K562 (cell line): ENCODE measurements at regions not wholly inside any gene's neighbourhood (a gene's known extent, or its start where the extent isn't known, plus 50 kb on each side); places are given as distances from the start of the nearest gene placed in this dataset.

Source experiments
- ATAC-seq: fragments of 200-7000 bp; cut with Tn5 transposase; 3 replicates; pipeline ENCODE4 v1.9.1; 2020; ENCODE audit warnings: moderate library complexity
- BruUV-seq: library from RNA; stranded (reverse); fragments of 400-500 nt; replicated peaks from 2 replicates; lab custom pipeline; 2021; lab: Mats Ljungman, UMichigan
- CTCF ChIA-PET: fragments of 300-600 bp; formaldehyde crosslinking; extraction: SDS; loops from one replicate; lab custom pipeline; 2021; ENCODE audit warnings: low intra/inter-chr PET ratio; lab: Yijun Ruan, JAX
- POLR2A ChIA-PET: fragments of 300-600, 350-650 bp; sonication (Branson Sonifier 250); formaldehyde crosslinking; extraction: SDS; loops from one replicate; lab custom pipeline; 2021; ENCODE audit warnings: antibody characterized with exemption, inconsistent platforms; lab: Yijun Ruan, JAX
- DNase-seq, 4 experiments: peaks; one replicate each; pipeline versions ENCODE4 v3.0.0 to v3.0.0-alpha.2; 2011 to 2018; ENCODE audit warnings: low spot score in 3 of 4, mixed read lengths in 3 of 4; ENCODE audit errors: extremely low read depth in 1 of 4
- FAIRE-seq: peaks from 2 replicates; lab custom pipeline; 2011; peaks lifted over from hg19 to GRCh38; lab: Jason Lieb, UNC
- H2AFZ ChIP-seq: 2 replicates; pipeline ENCODE4 v1.6.0; 2011; ENCODE audit warnings: low read depth, low read length, control low read depth, inconsistent platforms
- H3K27ac ChIP-seq: fragments of 200-600 bp; 3 replicates; pipeline ENCODE4 v1.8.0; 2011; ENCODE audit warnings: low read depth, mild to moderate bottlenecking, control low read depth, inconsistent platforms, low read length, moderate library complexity, mixed read lengths; ENCODE audit errors: extremely low read depth
- H3K27me3 ChIP-seq, 2 experiments: fragments of 300-600 bp in 1 of 2; 2 replicates in 1 of 2; 3 replicates in 1 of 2; pipeline versions ENCODE4 v1.6.0 to v1.8.0; 2011; ENCODE audit warnings: inconsistent platforms in 2 of 2, low read length in 2 of 2, mild to moderate bottlenecking in 1 of 2, mixed read lengths in 1 of 2, moderate library complexity in 1 of 2; ENCODE audit not compliant: control insufficient read depth in 2 of 2, insufficient read depth in 2 of 2
- H3K36me3 ChIP-seq: fragments of 300-600 bp; 3 replicates; pipeline ENCODE4 v1.8.0; 2011; ENCODE audit warnings: mild to moderate bottlenecking, low read length, inconsistent platforms; ENCODE audit not compliant: control insufficient read depth, insufficient read depth
- H3K4me1 ChIP-seq, 2 experiments: fragments of 200-600 bp in 1 of 2; replicated peaks in 1 of 2; 2 replicates in 1 of 2; 3 replicates in 1 of 2; pipeline versions ENCODE4 v1.5.1 to v1.8.0; 2011; ENCODE audit warnings: inconsistent platforms in 2 of 2, low read length in 2 of 2, mild to moderate bottlenecking in 1 of 2, mixed read lengths in 1 of 2, moderate library complexity in 1 of 2; ENCODE audit not compliant: control insufficient read depth in 2 of 2, insufficient read depth in 2 of 2
- H3K4me2 ChIP-seq: 2 replicates; pipeline ENCODE4 v1.6.1; 2011; ENCODE audit warnings: low read length, control low read depth, inconsistent platforms, mixed read lengths; ENCODE audit not compliant: insufficient read depth
- H3K4me3 ChIP-seq: fragments of 200-600 bp; sonication (generic), shearing (Covaris generic); 2 replicates; pipeline ENCODE4 v1.5.1; 2016; ENCODE audit warnings: control low read depth, inconsistent platforms
- H3K79me2 ChIP-seq: fragments of 200-600 bp; 3 replicates; pipeline ENCODE4 v1.8.0; 2011; ENCODE audit warnings: low read length, inconsistent platforms; ENCODE audit not compliant: control insufficient read depth, insufficient read depth
- H3K9ac ChIP-seq, 2 experiments: 2 replicates each; pipeline versions ENCODE4 v1.6.0 to v1.6.1; 2011; ENCODE audit warnings: low read depth in 2 of 2, low read length in 2 of 2, control low read depth in 1 of 2, inconsistent platforms in 1 of 2, mild to moderate bottlenecking in 1 of 2, mixed read lengths in 1 of 2; ENCODE audit not compliant: insufficient read depth in 1 of 2
- H3K9me1 ChIP-seq: one replicate; pipeline ENCODE4 v1.6.0; 2011; ENCODE audit warnings: inconsistent platforms, mild to moderate bottlenecking, low read length, moderate library complexity; ENCODE audit not compliant: control insufficient read depth, insufficient read depth
- H3K9me3 ChIP-seq: replicated peaks from 2 replicates; pipeline ENCODE4 v1.5.1; 2011; ENCODE audit warnings: low read depth, low read length, inconsistent platforms; ENCODE audit not compliant: control insufficient read depth, insufficient read depth
- H4K20me1 ChIP-seq: replicated peaks from 2 replicates; pipeline ENCODE4 v1.6.1; 2011; ENCODE audit warnings: low read length, inconsistent platforms, mixed read lengths; ENCODE audit not compliant: control insufficient read depth, insufficient read depth
- CBFA2T2 ChIP-seq: fragments of 450-650 bp; conservative IDR thresholded peaks from 2 replicates; pipeline ENCODE4 v1.6.1; 2017; ENCODE audit warnings: mild to moderate bottlenecking
- HNRNPLL ChIP-seq: fragments of 200-400 bp; formaldehyde crosslinking; IDR thresholded peaks from 2 replicates; pipeline ENCODE4 v1.6.1; 2017; ENCODE audit warnings: low read length, low read depth, mild to moderate bottlenecking; ENCODE audit not compliant: poor library complexity, severe bottlenecking
- MYC ChIP-seq, 2 experiments: fragments of 250-450 bp in 1 of 2; sonication (Bioruptor Pico) in 1 of 2; IDR thresholded peaks; 2 replicates each; pipeline versions ENCODE4 v1.5.1 to v1.6.1; 2012 to 2021; ENCODE audit warnings: low read depth in 2 of 2, borderline replicate concordance in 1 of 2, improper control_type of control experiment in 1 of 2, low read length in 1 of 2, mild to moderate bottlenecking in 1 of 2, moderate library complexity in 1 of 2
- NFE2L1 ChIP-seq: fragments of 450-650 bp; IDR thresholded peaks from 2 replicates; pipeline ENCODE4 v1.6.1; 2016; ENCODE audit warnings: missing genetic modification characterization, low read depth, mild to moderate bottlenecking, missing compliant biosample characterization, moderate library complexity, borderline replicate concordance
- NFYB ChIP-seq: IDR thresholded peaks from 2 replicates; pipeline ENCODE4 v1.6.1; 2011; ENCODE audit warnings: mild to moderate bottlenecking, moderate library complexity; ENCODE audit not compliant: insufficient read length; ENCODE audit errors: extremely low read depth
- RFX7 ChIP-seq: fragments of 250-450 bp; sonication (Bioruptor Pico); IDR thresholded peaks from 2 replicates; pipeline ENCODE4 v1.5.1; 2021; ENCODE audit warnings: mild to moderate bottlenecking
- SREBF2 ChIP-seq: sonication (generic); formaldehyde crosslinking; IDR thresholded peaks from 2 replicates; pipeline ENCODE4 v1.4.0; 2020; ENCODE audit warnings: mild to moderate bottlenecking, missing genetic modification reagents
- TBP ChIP-seq: optimal IDR thresholded peaks from 2 replicates; pipeline ENCODE3; 2011; ENCODE audit warnings: low read depth, low read length, improper control_type of control experiment
- THRB ChIP-seq: fragments of 450-650 bp; formaldehyde crosslinking; conservative IDR thresholded peaks from 2 replicates; pipeline ENCODE4 v1.4.0; 2022; ENCODE audit warnings: mild to moderate bottlenecking, missing genetic modification characterization
- U2AF1 ChIP-seq: fragments of 200-400 bp; formaldehyde crosslinking; optimal IDR thresholded peaks from 2 replicates; pipeline ENCODE3; 2017; ENCODE audit warnings: mild to moderate bottlenecking, low read depth, low read length, moderate library complexity
- ZEB2 ChIP-seq: fragments of 450-650 bp; IDR thresholded peaks from 2 replicates; pipeline ENCODE4 v1.6.1; 2016
- ZNF24 ChIP-seq: fragments of 450-650 bp; IDR thresholded peaks from 2 replicates; pipeline ENCODE4 v1.6.1; 2016
- ZNF280A ChIP-seq: fragments of 450-650 bp; IDR thresholded peaks from 2 replicates; pipeline ENCODE4 v1.6.1; 2018; ENCODE audit warnings: mild to moderate bottlenecking, low read depth; ENCODE audit not compliant: partially characterized antibody
- WGBS: fragments of 100-300 bp; shearing (Covaris generic); methylation state at CpG from one replicate; pipeline ENCODE4 v1.1.6; 2016; ENCODE audit warnings: low coverage, mixed read lengths; ENCODE audit not compliant: insufficient coverage; ENCODE audit errors: missing lambda C conversion rate; 5-methylcytosine and 5-hydroxymethylcytosine counted together
- in situ Hi-C: fragments of 300-500 bp; cut with MboI; formaldehyde crosslinking; loops from 4 replicates; pipeline ENCODE4 v1.15.0; 2018; ENCODE audit warnings: inconsistent platforms, mixed read lengths
- intact Hi-C: fragments of 100-400 bp; cut with micrococcal nuclease; formaldehyde crosslinking; loops from 2 replicates; pipeline ENCODE4 v1.14.2; 2022
- TF ChIP-seq, protein P1 (sequence below): sonication (generic); formaldehyde crosslinking; IDR thresholded peaks from 2 replicates; pipeline ENCODE4 v1.8.1; 2022; ENCODE audit warnings: missing genetic modification reagents
- TF ChIP-seq, protein P2 (sequence below): sonication (generic); formaldehyde crosslinking; IDR thresholded peaks from 2 replicates; pipeline ENCODE4 v1.8.0; 2022; ENCODE audit warnings: mild to moderate bottlenecking, missing genetic modification reagents

GRCh38 chr1:189987509-189987908 lies 490.2 kb downstream of the BRINP3 start:
- no peak for FAIRE-seq
- 0% methylated on average over 2 of the region's 2 CpGs for whole genome bisulfite sequencing
- ChIA-PET CTCF (no interaction called here), POLR2A (no interaction called here)
- intact Hi-C loops (no loop called here), in situ Hi-C loops (no loop called here)
- no peak overlapping the region for H3K4me2 ChIP-seq
- no peak for DNase-seq
- H3K9me1 ChIP-seq: no peaks in the 10 kb centered on the region
- no peaks in the 10 kb centered on the region for H3K36me3 ChIP-seq
- no peak overlapping the region for H2AFZ ChIP-seq
- no peaks in the 10 kb centered on the region for H4K20me1 ChIP-seq
- BruUV-seq: no TSS peak
- no peak overlapping the region for H3K4me3 ChIP-seq
- no peaks in the 10 kb centered on the region for H3K79me2 ChIP-seq
- no peaks in the 10 kb centered on the region for H3K4me1 ChIP-seq
- no peak for ATAC-seq
- no peak overlapping the region for H3K27ac ChIP-seq
- H3K9ac ChIP-seq: no peak overlapping the region
- H3K9me3 ChIP-seq: no peaks in the 10 kb centered on the region; the same call in 1 of the 2 replicates
- no peaks in the 10 kb centered on the region for H3K27me3 ChIP-seq
- no peak for TF ChIP-seq SREBF2
- TF ChIP-seq TBP: no peak
- TF ChIP-seq MYC (IDR thresholded peaks at IDR 0.05; ENCODE audit: low read depth, low read length): no peak
- no peak for TF ChIP-seq MYC (CRISPR knock-in tag; IDR thresholded peaks at IDR 0.05; ENCODE audit: borderline replicate concordance, low read depth)
- no peak for TF ChIP-seq U2AF1
- TF ChIP-seq, protein P1, sequence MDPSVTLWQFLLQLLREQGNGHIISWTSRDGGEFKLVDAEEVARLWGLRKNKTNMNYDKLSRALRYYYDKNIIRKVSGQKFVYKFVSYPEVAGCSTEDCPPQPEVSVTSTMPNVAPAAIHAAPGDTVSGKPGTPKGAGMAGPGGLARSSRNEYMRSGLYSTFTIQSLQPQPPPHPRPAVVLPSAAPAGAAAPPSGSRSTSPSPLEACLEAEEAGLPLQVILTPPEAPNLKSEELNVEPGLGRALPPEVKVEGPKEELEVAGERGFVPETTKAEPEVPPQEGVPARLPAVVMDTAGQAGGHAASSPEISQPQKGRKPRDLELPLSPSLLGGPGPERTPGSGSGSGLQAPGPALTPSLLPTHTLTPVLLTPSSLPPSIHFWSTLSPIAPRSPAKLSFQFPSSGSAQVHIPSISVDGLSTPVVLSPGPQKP (CRISPR knock-in tag): no peak
- no peak for TF ChIP-seq CBFA2T2
- TF ChIP-seq NFYB: no peak
- no peak for TF ChIP-seq ZEB2
- no peak for TF ChIP-seq HNRNPLL
- TF ChIP-seq RFX7 (CRISPR knock-in tag): no peak
- TF ChIP-seq, protein P2, sequence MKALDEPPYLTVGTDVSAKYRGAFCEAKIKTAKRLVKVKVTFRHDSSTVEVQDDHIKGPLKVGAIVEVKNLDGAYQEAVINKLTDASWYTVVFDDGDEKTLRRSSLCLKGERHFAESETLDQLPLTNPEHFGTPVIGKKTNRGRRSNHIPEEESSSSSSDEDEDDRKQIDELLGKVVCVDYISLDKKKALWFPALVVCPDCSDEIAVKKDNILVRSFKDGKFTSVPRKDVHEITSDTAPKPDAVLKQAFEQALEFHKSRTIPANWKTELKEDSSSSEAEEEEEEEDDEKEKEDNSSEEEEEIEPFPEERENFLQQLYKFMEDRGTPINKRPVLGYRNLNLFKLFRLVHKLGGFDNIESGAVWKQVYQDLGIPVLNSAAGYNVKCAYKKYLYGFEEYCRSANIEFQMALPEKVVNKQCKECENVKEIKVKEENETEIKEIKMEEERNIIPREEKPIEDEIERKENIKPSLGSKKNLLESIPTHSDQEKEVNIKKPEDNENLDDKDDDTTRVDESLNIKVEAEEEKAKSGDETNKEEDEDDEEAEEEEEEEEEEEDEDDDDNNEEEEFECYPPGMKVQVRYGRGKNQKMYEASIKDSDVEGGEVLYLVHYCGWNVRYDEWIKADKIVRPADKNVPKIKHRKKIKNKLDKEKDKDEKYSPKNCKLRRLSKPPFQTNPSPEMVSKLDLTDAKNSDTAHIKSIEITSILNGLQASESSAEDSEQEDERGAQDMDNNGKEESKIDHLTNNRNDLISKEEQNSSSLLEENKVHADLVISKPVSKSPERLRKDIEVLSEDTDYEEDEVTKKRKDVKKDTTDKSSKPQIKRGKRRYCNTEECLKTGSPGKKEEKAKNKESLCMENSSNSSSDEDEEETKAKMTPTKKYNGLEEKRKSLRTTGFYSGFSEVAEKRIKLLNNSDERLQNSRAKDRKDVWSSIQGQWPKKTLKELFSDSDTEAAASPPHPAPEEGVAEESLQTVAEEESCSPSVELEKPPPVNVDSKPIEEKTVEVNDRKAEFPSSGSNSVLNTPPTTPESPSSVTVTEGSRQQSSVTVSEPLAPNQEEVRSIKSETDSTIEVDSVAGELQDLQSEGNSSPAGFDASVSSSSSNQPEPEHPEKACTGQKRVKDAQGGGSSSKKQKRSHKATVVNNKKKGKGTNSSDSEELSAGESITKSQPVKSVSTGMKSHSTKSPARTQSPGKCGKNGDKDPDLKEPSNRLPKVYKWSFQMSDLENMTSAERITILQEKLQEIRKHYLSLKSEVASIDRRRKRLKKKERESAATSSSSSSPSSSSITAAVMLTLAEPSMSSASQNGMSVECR (CRISPR knock-in tag): no peak
- TF ChIP-seq ZNF280A: no peak
- TF ChIP-seq NFE2L1 (tag): no peak
- TF ChIP-seq ZNF24: no peak
- no peak for TF ChIP-seq THRB (CRISPR knock-in tag)
